Iris pigment epithelial cell (primary cell): ENCODE measurements at regions not wholly inside any gene's neighbourhood (a gene's known extent, or its start where the extent isn't known, plus 50 kb on each side); places are given as distances from the start of the nearest gene placed in this dataset.
A peak's percentile ranks its signal among the peaks of the same experiment; 100 is the strongest.
"Not testable (repeated sequence)": the region's sequence is repeated elsewhere in the genome, so short reads cannot be mapped to it uniquely, and the experiment has no call there.

Experiments used
- DNase-seq: peaks from one replicate; pipeline ENCODE4 v3.0.0-alpha.2; 2011; ENCODE audit warnings: low read depth

DNA sequence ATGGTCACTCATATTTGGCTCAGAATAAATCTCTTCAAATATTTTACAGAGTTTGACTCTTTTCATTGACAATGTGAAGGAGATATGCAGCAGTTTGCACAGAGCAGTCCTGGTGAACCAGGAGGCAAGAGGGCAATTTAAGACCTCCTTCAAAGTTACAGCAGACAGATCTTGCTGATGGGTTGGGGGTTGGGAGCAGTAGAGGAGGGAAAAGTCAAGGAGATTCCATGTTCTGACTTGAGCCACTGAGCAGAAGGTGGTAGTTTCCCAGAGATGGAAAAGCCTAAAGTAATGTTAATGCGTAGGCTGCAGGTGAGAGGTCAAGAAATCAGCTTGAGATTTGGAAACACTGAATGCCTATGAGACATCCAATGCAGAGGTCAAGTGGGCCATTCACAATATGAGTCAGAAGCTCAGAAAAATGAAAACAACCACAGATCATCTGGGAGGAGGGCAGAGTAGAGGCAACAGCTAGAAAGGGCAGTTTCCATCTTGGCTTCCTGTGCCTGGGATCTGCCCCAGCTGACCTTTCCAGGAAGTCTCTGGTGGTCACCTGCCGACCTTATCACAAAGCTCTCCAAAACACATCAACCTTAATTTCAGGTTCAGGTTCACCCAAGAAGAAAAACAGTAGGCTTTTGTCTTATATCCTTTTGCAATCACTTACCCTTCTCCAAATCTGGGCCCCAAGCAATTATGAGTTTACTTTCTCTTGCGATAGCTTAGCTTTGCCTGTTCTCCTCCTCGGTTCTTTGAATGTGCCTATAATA, 197.5 kb upstream of the ARL4C start:
- DNase-seq = peak; percentile 89

DNA sequence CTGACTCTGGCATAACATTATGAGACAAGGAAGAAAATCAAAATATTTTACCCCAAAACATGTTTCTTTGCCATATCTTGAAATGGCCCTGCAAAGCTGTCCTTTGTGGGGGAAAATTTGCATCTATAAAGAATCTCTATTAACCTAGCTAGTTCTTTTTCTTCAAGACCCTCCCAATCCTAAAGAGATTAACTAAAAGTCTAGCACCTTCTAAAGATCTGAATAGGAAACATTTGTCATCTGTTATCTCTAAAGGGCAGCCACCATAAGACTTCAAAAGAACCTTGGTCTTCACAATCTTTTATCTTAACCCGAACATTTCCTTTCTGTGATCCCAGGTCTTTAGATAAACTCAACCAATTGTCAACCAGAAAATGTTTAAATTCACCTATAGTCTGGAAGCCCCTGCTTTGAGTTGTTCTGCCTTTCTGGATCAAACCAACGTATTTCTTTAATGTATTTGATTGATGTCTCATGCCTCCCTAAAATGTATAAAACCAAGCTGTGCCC, 196.9 kb upstream of the ARL4C start:
- DNase-seq = not testable (repeated sequence)

DNA sequence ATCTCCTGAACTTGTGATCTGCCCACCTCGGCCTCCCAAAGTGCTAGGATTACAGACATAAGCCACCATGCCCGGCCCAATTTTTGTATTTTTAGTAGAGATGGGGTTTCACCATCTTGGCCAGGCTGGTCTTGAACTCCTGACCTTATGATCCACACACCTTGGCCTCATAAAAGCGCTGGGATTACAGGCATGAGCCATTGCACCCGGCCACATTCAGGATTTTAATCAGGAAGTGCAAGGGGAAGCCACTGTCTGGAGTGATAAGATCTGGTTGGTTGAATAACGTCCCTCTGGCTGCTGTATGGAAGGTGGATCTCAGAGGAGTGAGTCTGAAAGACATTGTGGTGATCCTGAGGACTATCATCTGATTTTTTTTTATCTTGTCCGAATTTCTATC, 196.3 kb upstream of the ARL4C start:
- not testable (repeated sequence) for DNase-seq

DNA sequence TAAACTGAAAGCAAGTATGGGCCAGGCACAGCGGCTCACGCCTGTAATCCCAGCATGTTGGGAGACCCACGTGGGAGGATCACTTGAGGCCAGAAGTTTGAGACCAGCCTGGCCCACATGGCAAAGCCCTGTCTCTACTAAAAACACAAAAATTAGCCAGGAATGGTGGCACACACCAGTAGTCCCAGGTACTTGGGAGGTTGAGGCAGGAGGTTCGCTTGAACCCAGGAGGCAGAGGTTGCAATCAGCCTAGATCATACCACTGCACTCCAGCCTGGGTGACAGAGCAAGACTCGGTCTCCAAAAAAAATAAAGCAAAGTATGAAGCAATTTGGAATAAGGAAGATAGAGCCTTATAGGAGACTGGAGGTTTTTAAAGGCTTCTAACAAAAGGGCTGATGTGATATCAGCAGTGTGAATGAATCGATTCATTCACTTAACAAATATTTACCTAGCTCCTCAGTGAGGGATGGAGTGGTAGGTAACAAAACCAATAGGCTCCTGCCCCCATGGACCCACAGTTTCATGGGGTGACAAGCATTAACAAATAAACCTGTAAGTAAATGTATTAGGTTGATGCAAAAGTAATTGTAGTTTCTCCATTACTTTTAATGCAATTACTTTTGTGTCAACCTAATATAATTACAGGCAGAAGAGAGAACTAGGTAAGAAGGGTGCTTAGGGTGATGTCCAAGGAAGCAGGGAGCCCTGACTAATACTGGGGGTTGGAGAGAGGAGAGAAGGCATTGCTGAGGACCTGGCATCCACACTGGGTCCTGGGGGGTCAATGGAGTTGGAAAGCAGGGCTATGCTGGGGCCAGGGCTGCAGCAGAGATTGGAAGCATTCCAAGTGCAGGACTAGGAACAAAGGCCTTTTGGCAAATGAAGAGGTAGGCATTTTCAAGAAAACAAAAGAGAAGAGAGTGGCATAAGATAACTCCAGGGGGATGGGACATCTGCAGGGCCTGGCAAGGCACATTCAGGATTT, 195.4 kb upstream of the ARL4C start:
- no peak for DNase-seq

DNA sequence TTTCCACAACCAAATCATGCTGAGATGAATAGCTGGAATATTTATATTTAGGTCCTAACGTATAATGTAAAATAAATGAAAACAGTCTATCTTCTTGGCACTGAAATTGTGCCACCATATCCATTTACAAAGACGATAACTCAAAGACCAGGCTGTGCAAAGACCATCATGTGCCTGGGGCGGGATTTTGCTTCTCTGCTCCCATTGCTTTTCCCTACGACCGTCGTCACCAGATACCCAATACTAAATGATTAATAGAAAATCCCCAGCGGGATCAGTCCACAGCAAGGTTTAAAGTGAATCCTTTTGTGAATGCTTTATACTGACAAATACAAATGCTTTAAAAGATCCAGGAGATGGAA, 194.3 kb upstream of the ARL4C start:
- no peak for DNase-seq

DNA sequence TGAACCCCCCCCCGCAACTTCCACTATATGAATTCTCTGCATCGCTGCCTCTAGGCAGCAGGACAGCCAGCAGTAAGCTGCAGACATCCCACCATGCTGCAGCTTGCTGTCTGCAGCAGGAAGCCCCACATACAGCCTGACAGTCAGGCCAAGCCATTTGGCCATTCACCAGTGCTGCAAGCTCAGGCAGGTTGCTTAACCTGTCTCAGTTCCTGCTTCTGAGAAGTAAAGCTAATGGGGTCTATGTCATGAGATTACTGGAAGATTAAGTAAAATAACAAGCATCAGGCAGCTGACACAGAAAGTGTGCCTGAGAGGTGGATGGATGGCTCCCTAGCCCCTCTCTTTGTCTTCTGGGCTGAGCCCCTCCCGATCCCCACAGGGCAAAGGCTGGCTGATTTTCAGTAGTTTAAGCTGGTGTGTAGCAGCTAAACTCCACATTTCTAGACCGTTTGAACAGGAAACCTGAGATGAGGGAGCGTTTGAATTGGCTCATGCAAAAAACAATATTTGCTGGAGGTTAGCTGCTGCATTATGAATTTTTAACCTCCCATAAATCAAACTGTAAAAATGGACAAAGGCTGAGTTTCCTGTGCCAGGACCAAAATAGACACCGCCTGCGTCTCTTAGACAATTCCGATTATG, 193.8 kb upstream of the ARL4C start:
- DNase-seq = no peak

DNA sequence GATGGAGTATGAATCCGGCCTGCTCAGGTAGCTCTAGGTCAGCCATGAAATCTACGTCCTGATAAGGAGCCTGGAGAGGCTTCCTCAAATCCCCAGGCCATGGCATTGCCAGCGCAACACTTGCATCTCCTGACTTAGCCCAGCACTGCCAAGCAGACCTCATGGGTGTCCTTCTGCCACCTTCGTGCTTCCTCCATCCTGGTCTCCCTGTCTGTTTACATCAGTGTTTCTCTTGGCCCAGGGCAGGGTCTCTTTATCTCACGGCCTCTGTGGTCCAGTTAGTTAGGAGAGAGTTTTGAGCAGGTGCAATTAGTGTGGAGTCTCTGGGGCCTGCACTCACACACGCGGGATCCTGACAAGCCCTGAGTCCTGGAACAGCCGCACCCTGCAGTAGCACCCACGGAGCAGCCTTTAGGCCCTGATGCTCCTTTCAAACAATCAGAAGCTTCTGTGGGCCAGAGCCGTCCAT, 193.1 kb upstream of the ARL4C start:
- DNase-seq = no peak

DNA sequence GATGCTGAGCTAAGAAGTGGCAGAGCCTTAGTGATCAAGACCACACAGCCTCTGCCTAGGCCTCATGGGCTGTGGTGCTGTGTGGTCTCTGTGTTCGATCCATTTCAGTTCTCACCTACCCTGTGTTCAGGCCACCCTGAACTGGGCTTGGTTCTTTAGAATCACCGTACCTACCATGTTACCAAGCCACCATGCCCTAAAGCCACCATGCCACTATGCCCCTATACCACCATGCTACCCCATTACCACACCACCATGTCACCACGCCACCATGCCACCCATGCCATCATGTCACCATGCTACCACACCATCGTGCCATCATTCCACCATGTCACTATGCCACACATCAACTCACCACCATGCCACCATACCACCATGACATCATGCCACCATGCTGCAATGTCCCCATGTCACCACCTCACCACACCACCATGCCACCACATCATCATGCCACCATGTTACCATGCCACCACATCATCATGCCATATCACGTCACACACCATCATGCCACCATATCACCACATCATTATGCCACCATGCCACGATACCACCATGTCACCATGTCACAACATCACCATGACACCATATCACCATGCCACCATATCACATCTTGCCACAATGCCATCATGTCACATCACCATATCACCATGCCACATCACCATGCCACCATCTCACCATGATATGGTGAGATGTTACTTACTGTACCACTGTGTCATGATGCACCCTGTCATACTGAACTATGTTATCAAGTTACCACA, 191.0 kb upstream of the ARL4C start:
- no peak for DNase-seq

DNA sequence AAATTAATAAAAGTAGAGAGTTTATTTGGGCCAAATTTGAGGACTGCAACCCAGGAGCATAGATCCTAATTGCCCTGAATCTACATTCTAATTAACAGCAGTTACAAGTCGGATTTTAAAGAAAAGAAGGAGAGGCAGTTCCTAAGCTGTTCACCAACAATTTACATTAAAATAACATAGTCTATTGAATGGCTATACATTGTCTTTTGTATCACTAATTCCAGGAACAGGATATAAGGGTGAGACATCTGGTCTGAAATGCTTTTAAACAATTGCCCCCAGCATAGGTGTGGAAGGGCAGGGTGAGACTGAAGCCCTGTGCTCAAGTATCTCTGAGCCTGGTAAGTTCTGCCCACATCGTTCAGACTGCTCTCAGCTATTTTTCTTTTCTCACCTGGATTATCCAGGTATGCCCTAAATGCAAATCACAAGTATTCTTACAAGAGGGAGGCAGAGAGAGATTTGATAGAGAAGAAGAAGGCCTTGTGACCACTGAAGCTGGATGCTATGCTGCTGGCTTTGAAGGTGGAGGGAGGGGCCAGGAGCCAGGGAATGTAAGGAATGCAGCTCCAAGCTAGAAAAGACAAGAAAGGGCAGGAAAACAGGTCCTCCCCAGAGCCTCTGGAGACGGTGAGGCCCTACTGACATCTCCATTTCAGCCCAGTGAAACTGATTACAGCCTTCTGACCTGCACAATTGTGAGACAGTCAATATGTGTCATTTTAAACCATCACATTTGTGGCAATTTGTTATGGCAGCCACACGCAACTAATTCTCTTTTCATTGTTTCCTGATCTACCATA, 189.4 kb upstream of the ARL4C start:
- peak; percentile 57 for DNase-seq

DNA sequence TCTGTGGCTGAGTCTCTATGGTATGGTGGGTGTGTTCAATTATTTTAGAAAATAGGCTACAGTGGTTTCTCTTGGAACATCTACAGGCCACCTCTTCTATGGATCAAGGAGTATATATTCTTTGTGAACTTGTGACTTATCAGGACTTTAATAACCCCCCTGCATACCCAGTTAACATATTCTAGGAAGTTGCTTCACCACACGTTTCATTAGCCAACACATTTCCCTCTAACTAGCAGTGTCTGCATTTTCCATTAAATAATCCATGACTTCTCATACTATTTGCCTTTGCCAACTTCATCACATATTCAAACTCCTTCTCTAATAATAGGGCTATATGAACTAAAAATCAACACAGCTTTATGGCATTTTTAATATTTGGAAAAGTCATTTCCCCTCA, 187.6 kb upstream of the ARL4C start:
- no peak for DNase-seq

DNA sequence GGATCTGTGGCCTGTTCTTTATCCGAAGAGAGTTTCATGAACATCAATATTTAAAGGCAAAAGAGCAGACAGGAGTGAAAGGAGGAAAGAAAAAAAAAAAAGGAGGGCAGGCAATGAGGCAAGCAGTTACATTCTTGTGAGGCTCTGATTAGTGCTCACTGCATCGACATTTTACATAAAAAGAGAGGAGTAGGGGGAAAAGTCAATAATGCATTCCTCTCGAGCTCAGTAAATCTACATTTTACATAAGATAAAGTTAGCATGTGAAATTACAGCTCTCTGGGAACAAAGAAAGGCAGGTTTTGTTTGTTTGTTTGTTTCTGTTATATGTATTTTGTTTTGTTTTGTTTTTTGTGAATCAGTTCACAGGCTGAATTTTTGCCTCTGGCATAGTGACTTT, 187.1 kb upstream of the ARL4C start:
- no peak for DNase-seq

DNA sequence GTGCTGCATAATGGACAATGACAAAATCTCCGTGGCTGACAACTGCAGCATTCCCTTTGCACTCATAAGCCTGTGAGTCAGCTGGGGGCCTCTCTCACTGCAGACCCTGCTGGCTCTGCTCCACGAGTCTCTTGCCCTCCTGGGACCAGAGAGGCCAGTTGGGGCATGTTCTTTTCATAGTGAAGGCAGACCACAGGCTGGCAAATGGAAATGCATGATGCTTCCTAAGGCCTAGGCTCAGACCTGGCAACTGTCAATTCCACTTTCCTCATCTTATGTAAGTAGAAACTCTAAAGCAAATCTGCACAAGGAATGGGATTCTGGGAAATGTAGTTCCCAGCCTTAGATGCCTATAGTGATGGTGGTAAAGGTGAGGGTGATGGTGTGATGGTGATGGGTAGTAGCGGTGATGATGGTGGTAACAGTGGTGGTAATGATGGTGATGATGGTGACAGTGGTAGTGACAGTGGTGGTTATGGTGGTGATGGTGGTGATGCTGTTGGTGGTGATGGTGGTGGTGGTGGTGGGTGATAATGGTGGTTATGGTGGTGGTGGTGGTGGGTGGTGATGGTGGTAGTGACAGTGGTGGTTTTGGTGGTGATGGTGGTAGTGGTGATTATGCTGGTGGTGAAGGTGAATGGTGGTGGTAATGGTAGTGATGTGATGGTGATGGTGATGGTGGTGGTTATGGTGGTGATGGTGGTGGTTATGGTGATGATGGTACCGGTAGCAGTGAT, 185.8 kb upstream of the ARL4C start:
- DNase-seq = no peak

DNA sequence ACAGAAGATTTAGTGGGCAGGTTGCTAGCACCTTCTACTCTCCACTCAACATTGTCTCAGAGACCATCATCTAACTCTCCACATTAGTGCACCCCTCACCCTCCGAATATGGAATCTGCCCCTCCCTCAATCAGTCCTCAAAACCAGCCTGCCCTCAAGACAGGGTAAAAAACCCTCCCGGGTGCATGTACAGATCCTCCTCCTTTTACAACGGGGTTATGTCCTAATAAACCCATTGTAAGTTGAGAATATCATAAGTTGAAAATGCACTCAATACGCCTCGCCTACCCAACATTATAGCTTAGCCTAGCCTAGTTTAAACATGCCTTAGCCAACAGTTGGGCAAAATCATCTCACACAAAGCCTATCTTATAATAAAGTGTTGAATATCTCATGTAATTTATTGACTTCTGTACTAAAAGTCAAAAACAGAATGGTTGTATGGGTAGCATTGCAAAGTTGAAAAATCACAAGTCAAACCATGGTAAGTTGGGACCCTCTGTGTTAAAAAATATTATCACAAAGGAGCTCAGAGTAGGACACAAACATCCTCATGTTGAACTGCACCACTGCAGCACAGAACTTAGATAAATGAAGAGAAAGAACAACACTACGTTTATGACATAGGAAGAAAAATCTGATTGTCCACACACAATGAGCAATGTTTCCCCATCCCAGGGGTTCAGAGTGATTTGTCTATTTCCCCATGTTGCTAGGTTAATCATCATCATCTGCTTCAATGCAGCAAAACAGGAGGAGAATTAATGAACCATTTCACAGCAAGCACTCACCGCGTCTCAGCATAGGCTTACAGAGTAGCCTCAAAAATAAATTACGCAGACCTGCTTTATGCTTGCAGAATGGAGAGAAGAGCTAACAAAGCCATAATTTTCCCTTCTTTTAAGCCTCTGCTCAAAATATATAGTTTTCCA, 184.1 kb upstream of the ARL4C start:
- no peak for DNase-seq

DNA sequence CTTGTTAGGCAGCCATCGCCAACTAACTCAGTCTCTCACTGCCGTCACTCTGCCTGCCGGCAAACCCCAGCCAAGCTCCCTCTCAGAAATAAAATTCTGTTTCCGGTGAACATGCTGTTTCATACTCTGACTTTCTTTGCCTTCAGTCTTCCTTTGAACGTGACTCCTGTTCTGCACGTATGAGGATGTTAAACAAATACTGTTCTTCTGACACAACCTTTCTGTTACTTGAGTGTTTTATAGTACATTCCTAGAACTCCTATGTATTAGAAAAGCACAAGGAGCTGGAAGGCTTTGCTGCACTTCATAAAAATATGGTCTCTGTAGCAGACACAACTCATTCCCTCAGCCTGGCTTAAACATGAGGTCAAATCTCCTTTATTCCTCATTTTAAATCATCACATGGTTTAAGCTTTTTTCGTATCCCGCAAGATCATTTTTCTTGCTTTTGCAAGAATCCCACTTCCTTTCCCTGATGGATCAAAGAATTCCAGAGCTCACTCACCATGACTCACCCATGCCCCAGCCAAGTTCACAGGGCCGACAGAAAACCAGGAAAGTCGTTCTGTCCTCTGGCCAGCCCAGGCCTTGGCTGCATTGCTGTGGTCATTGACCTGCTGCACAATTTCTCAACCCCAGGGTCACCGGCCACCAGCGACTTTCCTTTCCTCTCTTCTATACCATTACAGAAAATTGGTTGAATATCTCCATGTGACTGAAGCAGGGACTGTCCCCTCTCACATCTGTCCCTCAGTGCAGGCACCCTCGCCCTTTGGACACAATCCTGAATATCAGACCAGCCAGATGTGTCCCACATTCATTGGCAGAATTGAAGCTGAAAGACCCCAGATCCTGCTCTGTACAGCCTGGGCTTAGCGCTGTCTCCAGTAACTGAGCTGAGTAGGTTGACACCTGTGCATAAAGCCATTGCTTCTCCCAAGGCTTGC, 183.1 kb upstream of the ARL4C start:
- DNase-seq = peak; percentile 78

DNA sequence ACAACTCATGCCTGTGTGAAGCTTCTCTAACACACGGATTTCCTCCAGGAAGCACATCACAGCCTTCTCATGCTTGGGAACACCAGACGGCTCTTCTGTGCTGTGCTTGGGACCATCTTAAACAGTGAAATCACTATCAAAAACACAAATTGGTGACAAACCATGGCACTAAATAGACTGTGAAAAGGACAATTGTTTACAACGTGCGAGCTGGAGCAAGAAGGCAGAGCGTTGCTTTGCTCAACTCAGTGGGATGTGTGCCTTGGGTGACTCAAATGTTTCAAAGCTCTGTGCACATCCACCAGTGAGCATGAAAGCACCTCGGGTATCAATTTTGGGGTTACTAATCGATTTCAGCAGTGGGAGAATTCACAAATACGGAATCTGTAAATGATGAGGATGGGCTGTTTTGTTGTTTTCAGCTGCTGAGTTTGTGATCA, 182.4 kb upstream of the ARL4C start:
- peak; percentile 56 for DNase-seq

DNA sequence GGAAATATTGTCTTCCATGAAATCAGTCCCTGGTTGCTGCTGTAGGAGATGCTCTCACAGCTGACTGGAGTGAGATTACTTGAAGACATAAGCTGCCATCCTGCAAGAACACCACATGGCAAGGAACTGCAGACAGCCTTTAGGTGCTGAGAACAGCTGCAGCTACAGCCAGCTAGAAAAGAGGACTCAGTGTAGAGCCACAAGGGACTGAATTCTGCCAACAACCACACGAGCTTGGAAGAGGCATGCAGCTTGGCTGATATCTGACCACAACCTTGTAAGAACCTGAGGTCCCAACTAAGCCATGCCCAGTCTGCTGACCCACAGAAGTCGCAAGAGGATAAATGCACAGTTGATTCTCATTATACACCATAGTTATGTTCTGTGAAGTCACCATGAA, 181.8 kb upstream of the ARL4C start:
- peak; percentile 53 for DNase-seq

DNA sequence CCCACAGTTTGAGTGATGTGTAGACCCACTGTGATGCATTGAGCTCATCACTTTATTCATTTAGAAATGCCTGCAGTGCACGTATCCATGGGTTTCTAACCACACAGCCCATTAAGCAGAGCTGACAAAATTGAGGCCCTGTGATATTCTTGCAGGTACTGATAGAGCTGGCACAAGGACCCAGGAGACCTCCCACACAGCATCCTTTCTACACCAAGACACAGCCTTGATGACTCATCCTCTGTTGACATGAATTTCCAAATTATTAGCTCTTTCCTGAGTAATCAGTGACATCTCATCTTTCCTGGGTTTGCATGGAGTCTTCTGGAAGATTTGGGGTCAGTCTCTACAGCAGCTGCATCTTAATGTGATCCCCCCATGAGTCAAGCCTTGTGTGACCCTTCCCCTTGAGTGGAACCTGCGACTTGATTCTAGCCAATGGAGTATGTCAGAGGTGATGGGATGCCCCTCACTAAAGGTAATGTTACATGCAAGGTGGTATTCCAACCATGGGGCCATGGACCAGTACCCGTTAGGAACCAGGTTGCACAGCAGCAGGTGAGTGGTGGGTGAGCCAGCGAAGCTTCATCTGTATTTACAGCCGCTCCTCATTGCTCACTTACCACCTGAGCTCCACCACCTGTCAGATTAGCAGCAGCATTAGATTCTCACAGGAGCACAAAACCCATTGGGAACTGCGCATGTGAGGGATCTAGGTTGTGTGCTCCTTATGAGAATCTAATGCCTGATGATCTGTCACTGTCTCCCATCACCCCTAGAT, 181.1 kb upstream of the ARL4C start:
- DNase-seq = peak; percentile 63
